NCI-H1436 treated with DMSO at 0.1 percent for 48 hours (cell line): ENCODE measurements at regions not wholly inside any gene's neighbourhood (a gene's known extent, or its start where the extent isn't known, plus 50 kb on each side); places are given as distances from the start of the nearest gene placed in this dataset.

Experiments used
- DNase-seq: peaks from one replicate; lab custom pipeline; 2025; lab: John Stamatoyannopoulos, UW

GRCh38 chr9:117547904-117548303 is 133.0 kb upstream of the ASTN2 start:
- no peak for DNase-seq

GRCh38 chr9:117546894-117547678 is 132.2 kb upstream of the ASTN2 start:
- DNase-seq: no peak

- no peak for DNase-seq
Observed at GRCh38 chr9:117545846-117546245, 131.0 kb upstream of the ASTN2 start.

GRCh38 chr9:117543089-117543488 is 128.2 kb upstream of the ASTN2 start:
- DNase-seq: no peak

- no peak for DNase-seq
Observed at GRCh38 chr9:117542021-117542420, 127.2 kb upstream of the ASTN2 start.

- DNase-seq: no peak
Observed at GRCh38 chr9:117541181-117541580, 126.3 kb upstream of the ASTN2 start.

GRCh38 chr9:117535973-117536372 is 121.1 kb upstream of the ASTN2 start:
- DNase-seq: no peak

GRCh38 chr9:117535434-117535833 is 120.6 kb upstream of the ASTN2 start:
- no peak for DNase-seq

GRCh38 chr9:117528225-117528624 is 113.4 kb upstream of the ASTN2 start:
- DNase-seq: no peak

- DNase-seq: no peak
Observed at GRCh38 chr9:117526674-117527073, 111.8 kb upstream of the ASTN2 start.

GRCh38 chr9:117523531-117524153 is 108.8 kb upstream of the ASTN2 start:
- DNase-seq: no peak

- no peak for DNase-seq
Observed at GRCh38 chr9:117521293-117521692, 106.4 kb upstream of the ASTN2 start.

GRCh38 chr9:117516676-117517632 is 102.1 kb upstream of the ASTN2 start:
- DNase-seq: no peak

- no peak for DNase-seq
Observed at GRCh38 chr9:117511852-117512481, 97.1 kb upstream of the ASTN2 start.

- no peak for DNase-seq
Observed at GRCh38 chr9:117496307-117496706, 81.5 kb upstream of the ASTN2 start.

- peak; percentile 7 for DNase-seq
Observed at GRCh38 chr9:117494401-117495090, 79.7 kb upstream of the ASTN2 start.

GRCh38 chr9:117492476-117492875 is 77.6 kb upstream of the ASTN2 start:
- DNase-seq: no peak

GRCh38 chr9:117491491-117491890 is 76.6 kb upstream of the ASTN2 start:
- no peak for DNase-seq

- no peak for DNase-seq
Observed at GRCh38 chr9:117490199-117490598, 75.3 kb upstream of the ASTN2 start.

GRCh38 chr9:117488659-117489058 is 73.8 kb upstream of the ASTN2 start:
- no peak for DNase-seq

GRCh38 chr9:117487555-117488175 is 72.8 kb upstream of the ASTN2 start:
- peak; percentile 55 for DNase-seq
